Suppressor macrophage treated with lipopolysaccharide for 1 hour (primary cell): ENCODE measurements at regions not wholly inside any gene's neighbourhood (a gene's known extent, or its start where the extent isn't known, plus 50 kb on each side); places are given as distances from the start of the nearest gene placed in this dataset.

Source experiments
- DNase-seq, 3 donors: peaks; one replicate each; pipeline ENCODE4 v3.0.0-alpha.2; 2020 to 2022

GRCh38 chr2:6794448-6794847, 71.3 kb downstream of the CMPK2 start:
- DNase-seq: no peak
